ENCODE measurements at regions not wholly inside any gene's neighbourhood (a gene's known extent, or its start where the extent isn't known, plus 50 kb on each side); places are given as distances from the start of the nearest gene placed in this dataset.

DNA sequence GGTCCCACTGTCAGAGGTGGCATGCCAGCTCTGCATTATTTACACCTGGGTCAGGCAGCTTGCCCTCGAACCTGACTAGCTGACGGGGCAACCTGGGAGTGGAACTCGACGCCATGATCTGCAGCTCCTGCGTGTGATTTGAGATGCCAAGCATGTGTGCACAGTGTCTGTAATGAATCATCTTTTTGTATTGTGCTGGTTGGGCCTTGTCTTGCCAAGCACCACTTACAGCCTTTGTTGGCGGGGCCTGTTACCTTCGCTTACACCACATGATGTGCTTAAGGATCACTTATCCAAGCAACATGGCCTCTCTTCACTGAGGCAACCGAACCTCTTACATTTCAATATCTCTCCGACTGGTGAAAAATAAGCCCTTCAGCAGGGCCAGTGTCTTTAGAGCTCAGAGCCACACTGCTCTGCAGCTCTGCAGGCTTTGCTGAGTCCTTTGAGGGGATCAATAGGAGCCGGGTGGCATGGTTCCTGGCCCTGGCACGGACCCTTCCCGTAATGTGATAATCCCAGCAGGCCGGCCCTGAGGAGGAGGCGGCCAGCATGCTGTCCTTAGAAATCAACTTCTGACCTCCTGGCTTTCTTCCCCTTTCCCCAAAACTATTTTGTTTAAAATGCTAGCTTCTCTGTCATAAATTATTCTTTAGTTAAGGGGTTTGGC lies 297.7 kb upstream of the CD180 start:
- TF ChIP-seq POLR2AphosphoS5 (IDR thresholded peaks at IDR 0.05; ENCODE audit: low read depth, low read length) (no peak), SPI1 (IDR thresholded peaks at IDR 0.05; ENCODE audit: low read depth, low read length) (no peak), PAX5 (IDR thresholded peaks at IDR 0.05; ENCODE audit: insufficient read depth, low read length, severe bottlenecking) (no peak), POLR2A (IDR thresholded peaks at IDR 0.05; ENCODE audit: low read depth, low read length) (no peak), TAF1 (IDR thresholded peaks at IDR 0.05; ENCODE audit: low read depth, low read length) (no peak), POU2F2 (IDR thresholded peaks at IDR 0.05; ENCODE audit: low read depth, low read length) (no peak)
- DNase-seq (ENCODE audit: insufficient read length, low spot score) (no peak), FAIRE-seq (no peak)

DNA sequence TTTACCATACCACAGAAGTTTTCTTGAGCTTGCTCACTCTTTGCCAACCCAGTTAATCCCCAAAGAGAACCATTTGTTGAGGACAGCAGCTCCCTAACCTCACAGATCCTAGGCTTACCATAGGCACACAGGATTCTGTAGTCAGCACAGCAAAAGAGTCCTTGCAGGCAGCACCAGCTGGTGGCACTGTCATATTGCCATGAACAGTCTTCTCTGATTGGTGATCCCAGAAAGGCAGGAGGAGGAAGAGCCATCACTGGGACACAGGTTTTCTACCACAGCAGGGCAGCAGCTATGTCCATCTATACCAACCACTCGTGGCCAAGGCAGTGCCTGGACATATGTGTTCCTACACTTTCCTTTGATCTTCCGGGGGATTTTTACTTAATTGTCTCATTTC lies 297.1 kb upstream of the CD180 start:
- no peak for FAIRE-seq
- no peak for DNase-seq (ENCODE audit: insufficient read length, low spot score)

DNA sequence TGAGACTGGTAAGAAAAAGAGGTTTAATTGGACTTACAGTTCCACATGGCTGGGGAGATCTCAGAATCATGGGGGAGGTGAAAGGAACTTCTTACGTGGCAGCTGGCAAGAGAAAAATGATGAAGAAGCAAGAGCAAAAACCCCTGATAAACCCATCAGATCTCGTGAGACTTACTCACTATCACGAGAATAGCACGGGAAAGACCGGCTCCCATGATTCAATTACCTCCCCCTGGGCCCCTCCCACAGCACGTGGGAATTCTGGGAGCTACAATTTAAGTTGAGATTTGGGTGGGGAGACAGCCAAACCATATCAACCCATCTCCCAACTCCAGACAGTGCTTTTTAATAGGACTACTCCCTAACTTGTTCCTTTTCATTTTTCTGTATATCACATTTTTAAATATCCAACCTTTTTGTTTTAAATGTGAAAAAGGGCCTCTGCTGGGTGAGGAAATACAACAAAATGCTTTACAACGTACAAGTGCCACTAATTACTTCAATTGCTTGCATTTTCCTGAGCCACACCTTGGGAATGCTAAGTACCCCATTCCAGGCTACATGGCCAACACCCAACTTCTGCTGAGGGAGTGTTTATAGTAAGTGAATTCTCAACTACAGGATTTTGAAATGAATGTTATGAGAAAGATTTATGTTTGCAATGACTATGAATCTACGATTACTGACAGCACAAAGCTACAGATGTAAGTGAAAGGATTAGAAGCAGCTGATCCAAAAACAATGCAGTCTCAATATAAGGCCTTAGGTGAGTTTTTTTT lies 294.1 kb upstream of the CD180 start:
- TF ChIP-seq TAF1 (IDR thresholded peaks at IDR 0.05; ENCODE audit: low read depth, low read length) (no peak), POLR2AphosphoS5 (IDR thresholded peaks at IDR 0.05; ENCODE audit: low read depth, low read length) (no peak), POU2F2 (IDR thresholded peaks at IDR 0.05; ENCODE audit: low read depth, low read length) (no peak), PAX5 (IDR thresholded peaks at IDR 0.05; ENCODE audit: insufficient read depth, low read length, severe bottlenecking) (no peak), SPI1 (IDR thresholded peaks at IDR 0.05; ENCODE audit: low read depth, low read length) (no peak), POLR2A (IDR thresholded peaks at IDR 0.05; ENCODE audit: low read depth, low read length) (no peak)
- no peak for FAIRE-seq
- no peak for DNase-seq (ENCODE audit: insufficient read length, low spot score)

More for the DNA sequence above, 297.1 kb upstream of the CD180 start:
- TF ChIP-seq SPI1 (IDR thresholded peaks at IDR 0.05; ENCODE audit: low read depth, low read length), result no peak
- TF ChIP-seq PAX5 (IDR thresholded peaks at IDR 0.05; ENCODE audit: insufficient read depth, low read length, severe bottlenecking), result no peak
- TF ChIP-seq POLR2A (IDR thresholded peaks at IDR 0.05; ENCODE audit: low read depth, low read length), result no peak
- no peak for TF ChIP-seq POU2F2 (IDR thresholded peaks at IDR 0.05; ENCODE audit: low read depth, low read length)
- TF ChIP-seq TAF1 (IDR thresholded peaks at IDR 0.05; ENCODE audit: low read depth, low read length), result no peak
- TF ChIP-seq POLR2AphosphoS5 (IDR thresholded peaks at IDR 0.05; ENCODE audit: low read depth, low read length), result no peak

DNA sequence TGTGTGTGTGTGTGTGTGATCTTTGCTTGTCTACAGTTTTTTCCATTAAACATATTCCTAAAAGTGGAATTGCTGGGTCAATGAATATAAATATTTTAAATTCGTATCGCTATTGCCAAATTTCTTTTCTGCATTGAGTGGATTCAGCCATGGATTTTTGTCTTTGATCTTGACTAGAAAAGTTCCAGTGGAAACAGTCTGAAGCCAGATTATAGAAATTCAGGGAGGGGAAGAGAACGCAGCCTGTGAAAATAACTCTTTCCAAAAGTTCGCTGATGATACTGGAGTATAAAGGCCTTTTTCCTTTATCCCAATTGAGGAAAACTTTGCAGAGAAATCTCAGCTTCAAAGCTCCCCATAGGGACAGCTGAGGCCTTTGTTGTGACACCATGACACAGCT lies 292.3 kb upstream of the CD180 start:
- TF ChIP-seq POLR2AphosphoS5 (IDR thresholded peaks at IDR 0.05; ENCODE audit: low read depth, low read length), result no peak
- TF ChIP-seq SPI1 (IDR thresholded peaks at IDR 0.05; ENCODE audit: low read depth, low read length), result no peak
- TF ChIP-seq POLR2A (IDR thresholded peaks at IDR 0.05; ENCODE audit: low read depth, low read length), result no peak
- no peak for TF ChIP-seq POU2F2 (IDR thresholded peaks at IDR 0.05; ENCODE audit: low read depth, low read length)
- no peak for TF ChIP-seq PAX5 (IDR thresholded peaks at IDR 0.05; ENCODE audit: insufficient read depth, low read length, severe bottlenecking)
- TF ChIP-seq TAF1 (IDR thresholded peaks at IDR 0.05; ENCODE audit: low read depth, low read length), result no peak
- FAIRE-seq (no peak), DNase-seq (ENCODE audit: insufficient read length, low spot score) (no peak)

DNA sequence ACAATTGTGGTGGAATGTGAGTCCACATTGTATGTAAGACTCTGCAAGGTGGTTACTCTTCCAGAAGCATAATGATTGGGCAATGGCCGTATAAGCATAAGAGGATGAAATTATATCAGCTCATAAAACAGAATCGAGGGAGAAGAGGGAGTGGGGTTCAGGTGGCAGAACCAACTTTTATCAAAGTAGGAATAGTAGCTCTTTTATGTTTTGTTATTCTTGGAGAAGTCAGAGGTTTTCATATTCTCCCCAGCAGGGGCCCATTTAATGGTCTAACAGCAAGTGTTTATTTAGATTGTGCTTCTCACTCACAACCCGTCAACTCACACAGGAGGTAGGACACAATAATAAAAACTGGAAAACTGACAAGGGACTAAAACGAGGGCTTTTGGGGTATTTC lies 291.3 kb upstream of the CD180 start:
- DNase-seq (ENCODE audit: insufficient read length, low spot score), result no peak
- no peak for TF ChIP-seq TAF1 (IDR thresholded peaks at IDR 0.05; ENCODE audit: low read depth, low read length)
- TF ChIP-seq POLR2AphosphoS5 (IDR thresholded peaks at IDR 0.05; ENCODE audit: low read depth, low read length), result no peak
- TF ChIP-seq SPI1 (IDR thresholded peaks at IDR 0.05; ENCODE audit: low read depth, low read length), result no peak
- no peak for TF ChIP-seq PAX5 (IDR thresholded peaks at IDR 0.05; ENCODE audit: insufficient read depth, low read length, severe bottlenecking)
- no peak for TF ChIP-seq POLR2A (IDR thresholded peaks at IDR 0.05; ENCODE audit: low read depth, low read length)
- no peak for TF ChIP-seq POU2F2 (IDR thresholded peaks at IDR 0.05; ENCODE audit: low read depth, low read length)
- no peak for FAIRE-seq

DNA sequence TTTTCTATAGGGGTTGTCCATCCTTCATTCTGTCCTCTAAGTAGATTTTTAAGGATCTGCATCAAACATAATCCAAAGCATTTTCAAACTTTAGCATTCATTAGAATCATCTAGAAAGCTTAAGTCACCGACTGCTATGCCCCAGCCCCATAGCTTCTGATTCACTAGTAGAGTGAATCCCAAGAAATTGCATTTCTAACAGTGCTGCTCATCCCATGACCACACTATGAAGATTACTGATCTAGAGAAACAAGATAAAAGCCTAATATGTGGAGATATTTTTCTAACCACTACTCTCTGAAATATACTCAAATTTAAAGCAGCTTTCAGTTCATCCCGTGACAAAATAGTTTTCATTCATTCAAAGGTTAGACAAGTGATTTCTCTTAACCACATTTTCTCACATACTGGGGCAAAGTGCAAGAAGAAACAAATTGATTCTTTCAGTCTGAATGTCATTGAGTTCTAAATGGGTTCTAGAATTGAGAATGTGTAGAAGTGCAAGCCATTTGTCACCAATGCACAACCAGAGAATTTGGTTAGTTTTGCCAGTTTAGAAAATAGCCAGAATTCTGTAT lies 286.9 kb upstream of the CD180 start:
- FAIRE-seq, result no peak
- no peak for DNase-seq (ENCODE audit: insufficient read length, low spot score)
- TF ChIP-seq PAX5 (IDR thresholded peaks at IDR 0.05; ENCODE audit: insufficient read depth, low read length, severe bottlenecking) (no peak), POLR2A (IDR thresholded peaks at IDR 0.05; ENCODE audit: low read depth, low read length) (no peak), TAF1 (IDR thresholded peaks at IDR 0.05; ENCODE audit: low read depth, low read length) (no peak), POU2F2 (IDR thresholded peaks at IDR 0.05; ENCODE audit: low read depth, low read length) (no peak), SPI1 (IDR thresholded peaks at IDR 0.05; ENCODE audit: low read depth, low read length) (no peak), POLR2AphosphoS5 (IDR thresholded peaks at IDR 0.05; ENCODE audit: low read depth, low read length) (no peak)

DNA sequence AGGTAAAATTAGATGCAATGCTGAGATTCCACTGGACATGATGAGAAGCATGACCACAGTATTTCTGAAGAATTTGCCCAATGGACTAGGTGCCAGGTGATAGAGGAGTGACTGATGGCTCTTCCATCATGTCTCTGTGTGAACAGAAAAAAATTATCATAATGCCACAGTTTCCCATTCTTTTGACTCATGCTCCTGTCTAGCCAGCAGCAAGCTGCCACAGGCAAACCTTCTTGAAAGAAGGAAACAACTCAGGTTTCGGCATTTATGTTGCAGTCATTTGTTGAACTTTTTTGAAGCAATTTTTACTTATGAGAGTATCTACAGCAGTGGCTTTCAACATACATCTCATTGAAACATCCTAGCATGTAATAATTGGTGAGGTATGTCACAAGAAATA lies 284.8 kb upstream of the CD180 start:
- DNase-seq (ENCODE audit: insufficient read length, low spot score), result no peak
- no peak for TF ChIP-seq POU2F2 (IDR thresholded peaks at IDR 0.05; ENCODE audit: low read depth, low read length)
- TF ChIP-seq TAF1 (IDR thresholded peaks at IDR 0.05; ENCODE audit: low read depth, low read length), result no peak
- TF ChIP-seq POLR2AphosphoS5 (IDR thresholded peaks at IDR 0.05; ENCODE audit: low read depth, low read length), result no peak
- no peak for TF ChIP-seq SPI1 (IDR thresholded peaks at IDR 0.05; ENCODE audit: low read depth, low read length)
- TF ChIP-seq POLR2A (IDR thresholded peaks at IDR 0.05; ENCODE audit: low read depth, low read length), result no peak
- TF ChIP-seq PAX5 (IDR thresholded peaks at IDR 0.05; ENCODE audit: insufficient read depth, low read length, severe bottlenecking), result no peak
- FAIRE-seq, result no peak

DNA sequence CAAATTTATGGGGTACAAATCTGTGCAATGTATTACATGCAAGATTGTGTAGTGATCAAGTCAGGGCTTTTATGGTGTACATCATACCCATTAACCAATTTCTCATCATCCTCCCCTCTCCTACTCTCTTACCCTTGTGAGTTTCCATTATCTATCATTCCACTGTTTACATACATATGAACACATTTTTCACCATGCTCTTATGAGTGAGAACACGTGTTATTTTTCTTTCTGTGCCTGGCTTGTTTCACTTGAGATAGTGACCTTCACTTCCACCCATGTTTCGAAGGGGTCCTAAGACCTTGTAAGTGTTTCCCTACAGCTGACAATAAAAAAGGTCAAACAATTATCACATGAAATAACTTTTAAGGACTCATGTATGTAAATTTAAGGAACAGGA lies 281.7 kb upstream of the CD180 start:
- FAIRE-seq, result no peak
- no peak for TF ChIP-seq POLR2A (IDR thresholded peaks at IDR 0.05; ENCODE audit: low read depth, low read length)
- TF ChIP-seq SPI1 (IDR thresholded peaks at IDR 0.05; ENCODE audit: low read depth, low read length), result no peak

DNA sequence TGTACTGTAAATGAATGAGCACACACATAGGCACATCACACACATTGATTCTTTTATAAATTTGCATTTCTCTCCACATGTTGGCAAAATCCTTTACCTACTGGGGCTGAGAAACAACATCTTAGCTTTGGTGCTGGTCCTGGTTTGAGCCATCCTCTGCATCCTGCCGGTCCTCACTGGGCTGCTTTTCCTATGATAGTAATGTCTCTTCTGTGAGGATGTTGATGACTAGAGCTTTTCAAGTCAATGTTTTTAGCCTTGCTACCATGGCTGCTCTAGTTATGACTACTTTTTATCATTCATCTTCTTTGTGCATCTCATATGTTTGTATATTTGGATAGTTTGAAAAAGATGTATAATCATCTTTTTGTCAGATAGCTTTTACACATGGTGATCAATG lies 280.4 kb upstream of the CD180 start:
- FAIRE-seq, result no peak
- no peak for DNase-seq (ENCODE audit: insufficient read length, low spot score)
- no peak for TF ChIP-seq SPI1 (IDR thresholded peaks at IDR 0.05; ENCODE audit: low read depth, low read length)

More for the DNA sequence above, 281.7 kb upstream of the CD180 start:
- DNase-seq (ENCODE audit: insufficient read length, low spot score), result no peak
